ENCODE measurements at regions not wholly inside any gene's neighbourhood (a gene's known extent, or its start where the extent isn't known, plus 50 kb on each side); places are given as distances from the start of the nearest gene placed in this dataset.

GRCh38 chr10:94235461-94235860 is 127.3 kb downstream of the NOC3L start:
- TF ChIP-seq RELA (CRISPR knock-in tag; IDR thresholded peaks at IDR 0.05), result no peak
- TF ChIP-seq DRAP1 (CRISPR knock-in tag; IDR thresholded peaks at IDR 0.05), result no peak
- TF ChIP-seq ZNF530 (CRISPR knock-in tag; IDR thresholded peaks at IDR 0.05; ENCODE audit: low read depth), result no peak
- no peak for TF ChIP-seq MLX (CRISPR knock-in tag; IDR thresholded peaks at IDR 0.05)
- TF ChIP-seq PCBP2 (optimal IDR thresholded peaks at IDR 0.05; ENCODE audit: low read depth, low read length, poor library complexity, severe bottlenecking), result no peak
- no peak for TF ChIP-seq CTCF (CRISPR knock-in tag; IDR thresholded peaks at IDR 0.05)
- no peak for TF ChIP-seq ZNF513 (CRISPR knock-in tag; conservative IDR thresholded peaks at IDR 0.05)
- no peak for TF ChIP-seq HCFC1 (IDR thresholded peaks at IDR 0.05; ENCODE audit: low read depth, low read length)
- TF ChIP-seq CHD4 (IDR thresholded peaks at IDR 0.05; ENCODE audit: borderline replicate concordance, low read length), result no peak
